Psoas muscle (tissue), 7 donors: ENCODE measurements at regions not wholly inside any gene's neighbourhood (a gene's known extent, or its start where the extent isn't known, plus 50 kb on each side); places are given as distances from the start of the nearest gene placed in this dataset.

ENCODE experiments used
- ATAC-seq, 4 donors: fragments of 200-7000 bp; cut with Tn5 transposase; one replicate each; pipeline ENCODE4 v1.9.1; 2020; ENCODE audit warnings: moderate library complexity in 3 of 4, mild to moderate bottlenecking in 2 of 4
- DNase-seq, 2 donors: peaks; one replicate each; pipeline ENCODE4 v3.0.0-alpha.2; 2020
- H3K27ac ChIP-seq: fragments of 200-600 bp; one replicate; pipeline ENCODE4 v1.8.0; 2022
- H3K27me3 ChIP-seq, 3 donors: fragments of 200-600 bp in 1 of 3; one replicate each; pipeline versions ENCODE4 v1.6.1 to v1.8.0; 2013 to 2022; ENCODE audit warnings: low read length in 2 of 3, mild to moderate bottlenecking in 2 of 3, moderate library complexity in 1 of 3; ENCODE audit not compliant: insufficient read depth in 3 of 3
- H3K36me3 ChIP-seq, 2 donors: fragments of 200-600 bp in 1 of 2; one replicate each; pipeline versions ENCODE4 v1.6.1 to v1.8.0; 2013 to 2022; ENCODE audit warnings: low read depth in 1 of 2, mild to moderate bottlenecking in 1 of 2, moderate library complexity in 1 of 2; ENCODE audit not compliant: insufficient read depth in 1 of 2
- H3K4me1 ChIP-seq: fragments of 200-600 bp; one replicate; pipeline ENCODE4 v1.8.0; 2022
- H3K4me3 ChIP-seq: fragments of 200-600 bp; one replicate; pipeline ENCODE4 v1.8.0; 2022; ENCODE audit warnings: mild to moderate bottlenecking
- H3K9me3 ChIP-seq: fragments of 200-600 bp; one replicate; pipeline ENCODE4 v1.8.0; 2022
- WGBS, 3 donors: extraction: QIAGEN DNeasy Blood & Tissue Kit; methylation state at CpG; one replicate each; pipeline versions ENCODE4 v1.1.6 to v1.1.7; 2013; 5-methylcytosine and 5-hydroxymethylcytosine counted together
- intact Hi-C, 2 donors: fragments of 100-400 bp; cut with DNase I; formaldehyde crosslinking; loops; one replicate each; pipeline versions ENCODE4 v1.11.0 to v1.14.2; 2022
- TF ChIP-seq, protein P1 (sequence below): fragments of 200-600 bp; IDR thresholded peaks from one replicate; pipeline ENCODE4 v1.8.0; 2022; ENCODE audit warnings: antibody characterized with exemption
- donor health status: healthy with polysubstance abuse.
- donor health status: DM: no; HTN: no; CAD: no; lungs with moderate emphysema.
- donor health status: Bipolar disorder and iron deficiency.
- donor health status: healthy.
- donor health status: DM: yes; HTN: yes; CAD: no.
- donor health status: DM: no; HTN: no; CAD: no.
- donor health status: DM: yes; HTN: yes; CAD: no.

DNA sequence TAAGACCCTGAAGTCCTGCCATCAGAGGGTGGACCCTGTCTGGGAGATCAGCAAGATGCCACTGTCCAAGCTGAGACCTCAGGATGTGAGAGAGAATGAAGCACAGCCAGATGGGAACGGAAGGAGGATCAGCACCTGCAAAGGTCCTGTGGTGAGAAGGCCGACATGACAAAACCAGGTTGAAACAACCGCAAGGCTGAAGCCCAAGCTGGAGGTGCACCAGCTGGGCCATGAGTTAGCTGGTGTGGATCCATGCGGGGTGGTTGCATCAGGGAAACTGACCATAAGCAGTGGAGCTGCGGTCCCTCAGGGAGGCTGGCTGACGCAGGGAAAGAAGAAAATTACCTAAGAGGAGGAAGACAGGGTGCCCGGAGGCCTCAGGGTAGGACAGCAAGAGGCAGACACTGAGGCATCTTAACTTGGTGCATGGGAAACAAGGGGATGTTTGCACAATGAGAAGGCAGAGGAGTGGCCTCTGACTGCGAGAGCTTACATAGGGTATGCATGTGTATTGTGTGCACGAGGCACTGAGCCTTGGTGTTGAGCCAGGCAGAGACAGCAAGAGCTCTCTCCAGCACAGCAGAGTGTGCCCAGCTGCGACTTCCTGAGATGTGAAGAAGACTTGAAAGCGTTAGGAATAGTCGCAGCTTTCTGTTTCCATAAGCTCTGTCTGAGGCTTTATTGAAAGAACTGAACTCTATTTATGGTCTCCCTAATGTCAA is 497.7 kb downstream of the OCA2 start:
- Histone ChIP-seq H3K4me3 (no peak overlapping the region), H3K27ac (no peak overlapping the region), H3K4me1 (no peaks in the 10 kb centered on the region), H3K27me3 (no peaks in the 10 kb centered on the region), H3K9me3 (no peaks in the 10 kb centered on the region), H3K36me3 (no peaks in the 10 kb centered on the region)
- WGBS, 3 donors: 59 to 66% (median 65%) methylated on average over 12 of the region's 12 CpGs
- intact Hi-C loops: no loop called here
- TF ChIP-seq, protein P1, sequence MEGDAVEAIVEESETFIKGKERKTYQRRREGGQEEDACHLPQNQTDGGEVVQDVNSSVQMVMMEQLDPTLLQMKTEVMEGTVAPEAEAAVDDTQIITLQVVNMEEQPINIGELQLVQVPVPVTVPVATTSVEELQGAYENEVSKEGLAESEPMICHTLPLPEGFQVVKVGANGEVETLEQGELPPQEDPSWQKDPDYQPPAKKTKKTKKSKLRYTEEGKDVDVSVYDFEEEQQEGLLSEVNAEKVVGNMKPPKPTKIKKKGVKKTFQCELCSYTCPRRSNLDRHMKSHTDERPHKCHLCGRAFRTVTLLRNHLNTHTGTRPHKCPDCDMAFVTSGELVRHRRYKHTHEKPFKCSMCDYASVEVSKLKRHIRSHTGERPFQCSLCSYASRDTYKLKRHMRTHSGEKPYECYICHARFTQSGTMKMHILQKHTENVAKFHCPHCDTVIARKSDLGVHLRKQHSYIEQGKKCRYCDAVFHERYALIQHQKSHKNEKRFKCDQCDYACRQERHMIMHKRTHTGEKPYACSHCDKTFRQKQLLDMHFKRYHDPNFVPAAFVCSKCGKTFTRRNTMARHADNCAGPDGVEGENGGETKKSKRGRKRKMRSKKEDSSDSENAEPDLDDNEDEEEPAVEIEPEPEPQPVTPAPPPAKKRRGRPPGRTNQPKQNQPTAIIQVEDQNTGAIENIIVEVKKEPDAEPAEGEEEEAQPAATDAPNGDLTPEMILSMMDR: no peak
- no peak for DNase-seq
- no peak for ATAC-seq

DNA sequence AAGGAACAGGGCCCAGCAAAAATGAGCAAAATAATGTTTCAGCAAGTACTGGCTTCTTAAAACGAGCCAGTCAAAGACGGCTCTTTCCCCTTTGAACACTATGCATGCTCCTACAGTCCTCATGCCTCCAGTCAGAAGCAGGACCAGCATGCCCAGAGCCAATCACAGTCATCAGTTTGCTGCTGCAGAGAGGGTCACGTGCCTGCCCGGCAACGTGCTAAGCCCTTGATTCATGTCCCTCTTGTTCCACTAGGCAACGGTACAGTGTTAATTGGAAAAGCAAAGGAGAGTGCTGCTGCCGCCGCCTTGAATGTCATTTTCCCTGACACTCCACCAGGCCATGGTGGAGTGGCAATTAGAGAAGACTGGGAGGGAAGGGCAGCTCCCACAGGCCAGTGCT is 500.1 kb downstream of the OCA2 start:
- H3K9me3 ChIP-seq: no peaks in the 10 kb centered on the region
- intact Hi-C loops: no loop called here
- 55 to 57% (median 55%) methylated on average over 8 of the region's 8 CpGs for WGBS, 3 donors

DNA sequence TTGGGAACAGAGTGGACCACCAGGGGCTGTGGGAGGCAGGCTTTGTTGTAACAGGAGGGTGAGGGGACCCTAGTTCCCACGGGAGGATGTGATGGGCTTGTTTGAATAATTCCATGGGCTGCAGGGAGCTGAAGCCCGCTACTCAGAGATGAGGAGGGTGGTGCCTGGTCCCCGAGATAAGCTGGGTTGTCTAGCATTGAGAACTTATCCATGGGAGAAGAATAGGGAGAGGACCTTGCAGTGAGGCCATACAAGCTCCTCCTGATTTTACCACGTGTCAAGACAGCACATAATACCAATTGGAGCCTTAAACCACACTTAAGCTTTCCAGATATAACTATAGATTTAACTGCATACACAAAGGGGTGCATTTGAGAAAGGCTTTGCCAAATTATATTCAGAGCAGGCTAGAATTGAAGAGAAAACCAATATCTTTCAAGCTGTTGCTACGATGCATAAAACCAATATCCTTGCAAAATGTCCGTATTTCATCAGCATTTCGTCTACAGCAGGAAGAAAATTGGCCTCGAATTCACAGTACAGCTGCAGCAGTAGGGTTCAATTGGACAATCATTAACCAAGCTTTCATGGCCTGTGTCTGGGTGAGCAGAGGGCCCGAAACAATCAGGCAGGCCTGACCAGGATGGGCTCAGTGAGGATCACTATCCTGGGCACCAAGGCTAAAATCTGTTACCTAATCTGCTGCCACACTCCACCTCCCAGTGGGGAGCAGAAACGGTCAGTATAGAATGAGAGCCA is 500.7 kb downstream of the OCA2 start:
- no peak for DNase-seq
- no peaks in the 10 kb centered on the region for H3K27me3 ChIP-seq
- no peak overlapping the region for H3K27ac ChIP-seq
- TF ChIP-seq, protein P1: no peak
- intact Hi-C loops: no loop called here
- no peak overlapping the region for H3K4me3 ChIP-seq
- no peaks in the 10 kb centered on the region for H3K36me3 ChIP-seq
- WGBS, 3 donors: 72 to 76% (median 76%) methylated on average over 10 of the region's 10 CpGs
- H3K4me1 ChIP-seq: no peaks in the 10 kb centered on the region
- no peaks in the 10 kb centered on the region for H3K9me3 ChIP-seq
- no peak for ATAC-seq

More for the DNA sequence above, 500.1 kb downstream of the OCA2 start:
- H3K4me1 ChIP-seq: no peaks in the 10 kb centered on the region
- no peaks in the 10 kb centered on the region for H3K36me3 ChIP-seq
- TF ChIP-seq, protein P1: no peak
- H3K27me3 ChIP-seq: no peaks in the 10 kb centered on the region
- DNase-seq (no peak), ATAC-seq (no peak)
- H3K4me3 ChIP-seq: no peak overlapping the region
- no peak overlapping the region for H3K27ac ChIP-seq

DNA sequence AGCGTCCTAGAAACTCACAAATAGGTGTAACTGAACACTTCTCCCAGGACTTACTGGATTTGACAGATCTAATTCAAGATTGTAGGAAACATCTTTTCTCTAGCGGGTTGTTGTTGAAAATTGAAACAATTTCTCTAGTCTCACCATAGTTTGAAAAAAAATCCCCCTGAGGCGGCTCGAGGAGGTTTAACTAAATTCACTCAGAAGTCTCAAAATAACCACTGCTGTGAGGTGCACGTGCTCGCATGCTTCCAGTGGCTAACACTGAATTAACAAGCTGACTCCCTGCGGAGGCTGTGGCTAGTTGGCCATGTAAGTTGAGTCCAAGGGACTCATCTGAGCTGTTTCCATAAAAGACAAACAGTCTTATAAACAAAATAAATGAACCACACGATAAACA is 503.9 kb downstream of the OCA2 start:
- no peak for ATAC-seq
- intact Hi-C loops: no loop called here
- H3K9me3 ChIP-seq: no peaks in the 10 kb centered on the region
- H3K27me3 ChIP-seq: no peaks in the 10 kb centered on the region
- H3K27ac ChIP-seq: no peak overlapping the region
- DNase-seq: no peak
- H3K4me3 ChIP-seq: no peak overlapping the region
- TF ChIP-seq, protein P1: no peak
- no peaks in the 10 kb centered on the region for H3K36me3 ChIP-seq
- H3K4me1 ChIP-seq: no peaks in the 10 kb centered on the region
- 55 to 65% (median 58%) methylated on average over 8 of the region's 8 CpGs for WGBS, 3 donors
